ENCODE measurements at regions not wholly inside any gene's neighbourhood (a gene's known extent, or its start where the extent isn't known, plus 50 kb on each side); places are given as distances from the start of the nearest gene placed in this dataset.

DNA sequence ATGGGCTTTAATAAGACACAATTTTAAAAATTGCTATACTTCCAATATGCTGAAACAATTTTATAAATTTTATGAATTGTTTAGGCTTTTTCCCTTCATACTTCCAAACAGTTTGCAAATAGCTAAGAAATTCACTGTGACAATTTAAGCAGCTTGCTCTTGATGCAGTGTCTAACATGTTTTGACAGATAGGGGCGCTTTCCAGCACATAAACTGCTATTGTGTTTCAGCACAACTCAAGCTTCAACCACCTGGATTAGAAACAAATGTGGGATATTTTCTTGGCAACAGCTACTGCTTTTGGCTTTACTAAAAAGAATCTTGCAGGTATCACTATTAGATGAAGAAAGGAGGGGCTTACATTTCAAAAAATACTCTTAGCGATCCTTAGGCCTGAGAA lies 565.8 kb upstream of the DPPA4 start:
- peaks cover 0 to 10% (median 0%) of the 10 kb centered on the region in 4 donors for H3K4me1 ChIP-seq
- no peaks in the 10 kb centered on the region for H3K27me3 ChIP-seq
- no peak overlapping the region for H3K4me3 ChIP-seq
- DNase-seq = no peak
- TF ChIP-seq, protein P1, sequence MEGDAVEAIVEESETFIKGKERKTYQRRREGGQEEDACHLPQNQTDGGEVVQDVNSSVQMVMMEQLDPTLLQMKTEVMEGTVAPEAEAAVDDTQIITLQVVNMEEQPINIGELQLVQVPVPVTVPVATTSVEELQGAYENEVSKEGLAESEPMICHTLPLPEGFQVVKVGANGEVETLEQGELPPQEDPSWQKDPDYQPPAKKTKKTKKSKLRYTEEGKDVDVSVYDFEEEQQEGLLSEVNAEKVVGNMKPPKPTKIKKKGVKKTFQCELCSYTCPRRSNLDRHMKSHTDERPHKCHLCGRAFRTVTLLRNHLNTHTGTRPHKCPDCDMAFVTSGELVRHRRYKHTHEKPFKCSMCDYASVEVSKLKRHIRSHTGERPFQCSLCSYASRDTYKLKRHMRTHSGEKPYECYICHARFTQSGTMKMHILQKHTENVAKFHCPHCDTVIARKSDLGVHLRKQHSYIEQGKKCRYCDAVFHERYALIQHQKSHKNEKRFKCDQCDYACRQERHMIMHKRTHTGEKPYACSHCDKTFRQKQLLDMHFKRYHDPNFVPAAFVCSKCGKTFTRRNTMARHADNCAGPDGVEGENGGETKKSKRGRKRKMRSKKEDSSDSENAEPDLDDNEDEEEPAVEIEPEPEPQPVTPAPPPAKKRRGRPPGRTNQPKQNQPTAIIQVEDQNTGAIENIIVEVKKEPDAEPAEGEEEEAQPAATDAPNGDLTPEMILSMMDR (IDR thresholded peaks at IDR 0.05) = no peak
- no peak for TF ChIP-seq POLR2A (IDR thresholded peaks at IDR 0.05)
- no peaks in the 10 kb centered on the region for H3K36me3 ChIP-seq
- H3K9me3 ChIP-seq = peaks cover 0 to 7% (median 0%) of the 10 kb centered on the region in 4 donors
- no peak overlapping the region for H3K27ac ChIP-seq

DNA sequence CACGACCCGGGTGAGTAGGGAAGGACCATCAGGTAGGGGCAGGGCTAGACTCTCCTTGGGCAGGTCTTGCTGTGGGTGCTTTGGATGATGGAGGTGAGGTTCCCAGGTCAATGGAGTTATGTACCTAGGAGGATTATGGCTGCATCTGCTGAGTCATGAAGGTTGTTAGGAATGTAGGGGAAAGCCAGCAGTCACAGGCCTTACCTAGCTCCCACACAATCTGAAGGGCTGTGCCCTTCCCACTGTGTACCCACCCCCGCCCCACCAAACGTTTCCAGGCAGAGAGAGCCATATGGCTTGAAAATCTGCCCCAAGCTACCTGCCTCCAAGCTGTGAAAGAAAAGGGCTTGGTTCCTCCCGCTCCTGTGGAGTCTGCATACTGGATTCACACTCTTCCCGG lies 573.4 kb upstream of the DPPA4 start:
- Histone ChIP-seq H3K27me3 (no peaks in the 10 kb centered on the region), H3K9me3 (peaks cover 0 to 2% (median 0%) of the 10 kb centered on the region in 4 donors), H3K4me3 (no peak overlapping the region), H3K36me3 (no peaks in the 10 kb centered on the region), H3K27ac (no peak overlapping the region), H3K4me1 (no peaks in the 10 kb centered on the region)
- no peak for TF ChIP-seq POLR2A (IDR thresholded peaks at IDR 0.05)
- TF ChIP-seq, protein P1 (IDR thresholded peaks at IDR 0.05) = no peak
- no peak for DNase-seq

DNA sequence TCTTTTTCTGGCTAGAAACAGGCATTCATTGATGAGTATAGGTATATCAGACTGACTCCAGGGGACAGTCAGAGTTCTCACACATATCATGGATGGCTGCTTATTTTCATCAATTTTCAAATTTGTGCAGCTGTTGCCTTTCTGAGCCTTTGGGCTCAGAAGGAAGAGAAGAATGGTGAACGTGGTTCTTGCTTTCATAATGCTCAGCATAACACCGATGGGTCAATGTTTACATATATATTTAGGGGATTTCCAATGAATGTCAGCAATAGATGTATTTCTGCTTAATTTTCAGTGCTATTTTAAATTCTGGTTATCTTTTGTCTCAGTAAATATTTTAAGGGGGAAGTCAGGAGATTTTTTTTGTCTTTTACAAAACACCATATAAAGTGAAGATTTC lies 581.4 kb upstream of the DPPA4 start:
- Histone ChIP-seq H3K4me1 (no peaks in the 10 kb centered on the region), H3K9me3 (no peaks in the 10 kb centered on the region), H3K27me3 (no peaks in the 10 kb centered on the region), H3K36me3 (no peaks in the 10 kb centered on the region), H3K4me3 (no peak overlapping the region), H3K27ac (no peak overlapping the region)
- TF ChIP-seq, protein P1 (IDR thresholded peaks at IDR 0.05) = no peak
- TF ChIP-seq POLR2A (IDR thresholded peaks at IDR 0.05) = no peak
- no peak for DNase-seq

DNA sequence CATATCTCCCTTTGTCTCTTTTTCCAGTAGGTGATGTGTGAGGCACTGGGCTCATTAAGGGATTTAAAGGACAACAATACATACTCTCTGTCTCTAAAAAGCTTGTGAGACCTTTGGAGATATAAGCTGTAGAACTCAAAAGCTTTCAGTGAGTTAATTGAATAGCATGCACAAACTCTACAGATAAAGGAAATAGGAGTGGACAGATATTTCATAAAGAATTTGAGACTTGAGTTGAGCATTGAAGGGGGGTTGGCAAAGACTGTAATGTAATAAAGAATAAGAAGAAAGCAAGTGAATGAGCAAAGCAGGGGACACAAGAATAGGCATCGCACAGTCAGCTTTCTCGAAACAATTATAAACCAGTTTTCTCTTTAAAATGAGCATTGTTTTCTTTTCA lies 583.4 kb upstream of the DPPA4 start:
- H3K27ac ChIP-seq = no peak overlapping the region
- no peaks in the 10 kb centered on the region for H3K27me3 ChIP-seq
- no peak overlapping the region for H3K4me3 ChIP-seq
- DNase-seq = no peak
- no peaks in the 10 kb centered on the region for H3K36me3 ChIP-seq
- H3K4me1 ChIP-seq = no peaks in the 10 kb centered on the region
- H3K9me3 ChIP-seq = no peaks in the 10 kb centered on the region
- TF ChIP-seq POLR2A (IDR thresholded peaks at IDR 0.05) = no peak
- TF ChIP-seq, protein P1 (IDR thresholded peaks at IDR 0.05) = no peak

DNA sequence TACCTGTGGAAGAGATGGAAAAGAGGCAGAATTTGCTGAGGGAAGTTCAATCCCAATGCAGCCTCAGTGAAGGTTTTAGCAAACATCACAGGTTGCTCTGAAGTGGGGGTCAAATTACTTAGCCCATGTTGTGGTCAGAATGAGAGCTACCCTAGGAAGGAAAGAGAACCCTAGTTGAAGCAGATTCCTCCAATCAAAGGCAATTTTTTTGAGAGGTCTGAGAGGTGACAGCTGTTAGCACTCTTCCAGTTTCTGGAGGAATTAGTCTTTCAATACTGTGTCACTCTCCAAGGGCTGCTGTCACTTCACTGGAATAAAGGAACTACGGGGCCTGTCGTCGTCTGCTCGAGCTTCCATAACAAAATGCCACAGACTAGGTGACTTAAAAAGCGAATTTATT lies 584.2 kb upstream of the DPPA4 start:
- no peak for DNase-seq
- TF ChIP-seq, protein P1 (IDR thresholded peaks at IDR 0.05) = no peak
- TF ChIP-seq POLR2A (IDR thresholded peaks at IDR 0.05) = no peak
- Histone ChIP-seq H3K27ac (no peak overlapping the region), H3K36me3 (no peaks in the 10 kb centered on the region), H3K4me1 (no peaks in the 10 kb centered on the region), H3K4me3 (no peak overlapping the region), H3K27me3 (no peaks in the 10 kb centered on the region), H3K9me3 (no peaks in the 10 kb centered on the region)

DNA sequence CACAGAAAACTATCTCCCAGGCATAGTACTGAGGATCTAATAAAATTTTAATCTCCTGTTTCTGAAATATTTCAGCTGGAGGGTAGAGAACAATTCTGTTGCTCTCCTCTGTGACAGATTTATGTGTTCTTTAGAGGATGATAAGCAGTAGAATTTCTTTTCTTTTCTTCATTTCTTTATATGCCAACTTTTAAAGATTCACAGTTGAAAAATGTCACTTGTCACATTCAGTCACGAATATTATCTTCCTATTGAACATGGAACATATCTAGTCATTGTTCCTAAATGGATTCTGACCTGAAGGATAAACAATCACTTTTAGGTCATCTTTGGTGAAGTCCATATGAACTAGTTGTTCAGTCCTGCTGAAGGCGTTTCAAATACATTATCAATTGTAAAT lies 585.5 kb upstream of the DPPA4 start:
- no peak for DNase-seq
- Histone ChIP-seq H3K4me1 (no peaks in the 10 kb centered on the region), H3K4me3 (no peak overlapping the region), H3K9me3 (no peaks in the 10 kb centered on the region), H3K27ac (no peak overlapping the region), H3K27me3 (no peaks in the 10 kb centered on the region), H3K36me3 (no peaks in the 10 kb centered on the region)
- no peak for TF ChIP-seq POLR2A (IDR thresholded peaks at IDR 0.05)
- TF ChIP-seq, protein P1 (IDR thresholded peaks at IDR 0.05) = no peak

Data from Peyer's patch (tissue), 4 donors.